ENCODE measurements at regions not wholly inside any gene's neighbourhood (a gene's known extent, or its start where the extent isn't known, plus 50 kb on each side); places are given as distances from the start of the nearest gene placed in this dataset.

- TF ChIP-seq EZH2phosphoT487 (conservative IDR thresholded peaks at IDR 0.05; ENCODE audit: low read length) (no peak), CTCF (IDR thresholded peaks at IDR 0.05; ENCODE audit: insufficient read depth, low read length, poor library complexity, severe bottlenecking) (no peak)
Measured at GRCh38 chr2:236501026-236501425, 68.6 kb upstream of the ACKR3 start.
